ENCODE measurements at regions not wholly inside any gene's neighbourhood (a gene's known extent, or its start where the extent isn't known, plus 50 kb on each side); places are given as distances from the start of the nearest gene placed in this dataset.

DNA sequence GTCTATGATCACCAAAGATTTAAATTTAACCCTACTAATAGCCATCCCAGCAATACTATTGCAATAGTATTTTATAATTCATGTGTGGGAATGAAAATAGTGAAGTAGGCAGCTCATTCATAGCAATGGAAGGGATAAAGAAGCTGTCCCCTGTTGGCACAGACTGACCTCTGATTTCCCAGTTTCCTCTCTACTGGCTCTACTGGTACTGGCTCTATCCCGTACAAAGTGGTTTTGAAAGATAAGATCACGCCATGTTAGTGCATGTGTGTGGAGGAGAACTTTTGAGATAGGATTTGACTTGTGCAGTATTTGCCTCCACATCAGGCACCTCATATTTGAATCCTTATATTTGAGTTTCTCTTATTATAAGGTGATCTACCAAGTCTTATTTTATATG, 227.3 kb upstream of the ADGRL2 start:
- Histone ChIP-seq H3K36me3 (ENCODE audit: control insufficient read depth, insufficient read depth, low read length, severe bottlenecking) (no peaks in the 10 kb centered on the region), H3K9me3 (ENCODE audit: control insufficient read depth, low read length) (no peaks in the 10 kb centered on the region), H3K27me3 (replicated peaks; ENCODE audit: control insufficient read depth, insufficient read depth, low read length) (no peaks in the 10 kb centered on the region), H3K4me1 (ENCODE audit: control insufficient read depth, insufficient read depth, low read length) (no peaks in the 10 kb centered on the region), H3K9ac (ENCODE audit: low read length) (no peak overlapping the region), H3K4me3 (ENCODE audit: low read length) (no peak overlapping the region)
- no peak for DNase-seq (ENCODE audit: low read depth)

DNA sequence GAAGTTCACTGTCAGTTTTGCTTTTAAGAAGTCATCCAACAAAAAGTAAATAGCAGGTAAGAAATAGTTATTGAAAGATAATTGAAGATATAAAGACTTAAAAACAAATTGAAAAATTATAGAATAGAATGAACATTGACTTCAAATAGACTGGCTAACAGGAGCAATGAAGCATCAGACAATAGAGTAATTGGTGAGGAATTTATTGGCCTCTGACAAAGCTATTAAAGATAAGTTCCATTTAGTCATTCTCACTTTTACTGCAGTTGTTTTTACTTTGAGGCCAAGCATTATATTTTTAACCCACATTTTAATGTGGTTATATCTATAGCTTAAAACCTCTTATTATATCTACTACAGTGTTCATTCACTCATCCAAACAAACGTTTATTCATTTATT, 228.8 kb upstream of the ADGRL2 start:
- no peaks in the 10 kb centered on the region for H3K27me3 ChIP-seq (replicated peaks; ENCODE audit: control insufficient read depth, insufficient read depth, low read length)
- H3K4me1 ChIP-seq (ENCODE audit: control insufficient read depth, insufficient read depth, low read length) = no peaks in the 10 kb centered on the region
- H3K4me3 ChIP-seq (ENCODE audit: low read length) = no peak overlapping the region
- H3K9ac ChIP-seq (ENCODE audit: low read length) = no peak overlapping the region
- DNase-seq (ENCODE audit: low read depth) = no peak
- H3K9me3 ChIP-seq (ENCODE audit: control insufficient read depth, low read length) = no peaks in the 10 kb centered on the region
- H3K36me3 ChIP-seq (ENCODE audit: control insufficient read depth, insufficient read depth, low read length, severe bottlenecking) = no peaks in the 10 kb centered on the region

- Histone ChIP-seq H3K4me3 (ENCODE audit: low read length) (no peak overlapping the region), H3K36me3 (ENCODE audit: control insufficient read depth, insufficient read depth, low read length, severe bottlenecking) (no peaks in the 10 kb centered on the region)
Observed at GRCh38 chr1:81569761-81570160, 231.0 kb upstream of the ADGRL2 start.

GRCh38 chr1:81563632-81564031, 237.1 kb upstream of the ADGRL2 start:
- no peak overlapping the region for H3K4me3 ChIP-seq (ENCODE audit: low read length)
- no peaks in the 10 kb centered on the region for H3K27me3 ChIP-seq (replicated peaks; ENCODE audit: control insufficient read depth, insufficient read depth, low read length)
- no peak for DNase-seq (ENCODE audit: low read depth)
- no peak overlapping the region for H3K9ac ChIP-seq (ENCODE audit: low read length)
- no peaks in the 10 kb centered on the region for H3K36me3 ChIP-seq (ENCODE audit: control insufficient read depth, insufficient read depth, low read length, severe bottlenecking)
- no peaks in the 10 kb centered on the region for H3K4me1 ChIP-seq (ENCODE audit: control insufficient read depth, insufficient read depth, low read length)
- H3K9me3 ChIP-seq (ENCODE audit: control insufficient read depth, low read length) = no peaks in the 10 kb centered on the region

More at GRCh38 chr1:81569761-81570160, 231.0 kb upstream of the ADGRL2 start:
- H3K27me3 ChIP-seq (replicated peaks; ENCODE audit: control insufficient read depth, insufficient read depth, low read length) = no peaks in the 10 kb centered on the region
- H3K9me3 ChIP-seq (ENCODE audit: control insufficient read depth, low read length) = no peaks in the 10 kb centered on the region
- no peaks in the 10 kb centered on the region for H3K4me1 ChIP-seq (ENCODE audit: control insufficient read depth, insufficient read depth, low read length)
- no peak for DNase-seq (ENCODE audit: low read depth)
- no peak overlapping the region for H3K9ac ChIP-seq (ENCODE audit: low read length)

- H3K4me3 ChIP-seq (ENCODE audit: low read length) = no peak overlapping the region
Observed at GRCh38 chr1:81562934-81563333, 237.8 kb upstream of the ADGRL2 start.

GRCh38 chr1:81560629-81561028, 240.1 kb upstream of the ADGRL2 start:
- no peaks in the 10 kb centered on the region for H3K27me3 ChIP-seq (replicated peaks; ENCODE audit: control insufficient read depth, insufficient read depth, low read length)
- no peaks in the 10 kb centered on the region for H3K36me3 ChIP-seq (ENCODE audit: control insufficient read depth, insufficient read depth, low read length, severe bottlenecking)
- H3K9me3 ChIP-seq (ENCODE audit: control insufficient read depth, low read length) = no peaks in the 10 kb centered on the region
- no peak overlapping the region for H3K4me3 ChIP-seq (ENCODE audit: low read length)
- DNase-seq (ENCODE audit: low read depth) = no peak
- no peak overlapping the region for H3K9ac ChIP-seq (ENCODE audit: low read length)
- no peaks in the 10 kb centered on the region for H3K4me1 ChIP-seq (ENCODE audit: control insufficient read depth, insufficient read depth, low read length)

More at GRCh38 chr1:81562934-81563333, 237.8 kb upstream of the ADGRL2 start:
- H3K9ac ChIP-seq (ENCODE audit: low read length) = no peak overlapping the region
- no peaks in the 10 kb centered on the region for H3K27me3 ChIP-seq (replicated peaks; ENCODE audit: control insufficient read depth, insufficient read depth, low read length)
- no peaks in the 10 kb centered on the region for H3K36me3 ChIP-seq (ENCODE audit: control insufficient read depth, insufficient read depth, low read length, severe bottlenecking)
- no peak for DNase-seq (ENCODE audit: low read depth)
- no peaks in the 10 kb centered on the region for H3K9me3 ChIP-seq (ENCODE audit: control insufficient read depth, low read length)
- no peaks in the 10 kb centered on the region for H3K4me1 ChIP-seq (ENCODE audit: control insufficient read depth, insufficient read depth, low read length)

DNA sequence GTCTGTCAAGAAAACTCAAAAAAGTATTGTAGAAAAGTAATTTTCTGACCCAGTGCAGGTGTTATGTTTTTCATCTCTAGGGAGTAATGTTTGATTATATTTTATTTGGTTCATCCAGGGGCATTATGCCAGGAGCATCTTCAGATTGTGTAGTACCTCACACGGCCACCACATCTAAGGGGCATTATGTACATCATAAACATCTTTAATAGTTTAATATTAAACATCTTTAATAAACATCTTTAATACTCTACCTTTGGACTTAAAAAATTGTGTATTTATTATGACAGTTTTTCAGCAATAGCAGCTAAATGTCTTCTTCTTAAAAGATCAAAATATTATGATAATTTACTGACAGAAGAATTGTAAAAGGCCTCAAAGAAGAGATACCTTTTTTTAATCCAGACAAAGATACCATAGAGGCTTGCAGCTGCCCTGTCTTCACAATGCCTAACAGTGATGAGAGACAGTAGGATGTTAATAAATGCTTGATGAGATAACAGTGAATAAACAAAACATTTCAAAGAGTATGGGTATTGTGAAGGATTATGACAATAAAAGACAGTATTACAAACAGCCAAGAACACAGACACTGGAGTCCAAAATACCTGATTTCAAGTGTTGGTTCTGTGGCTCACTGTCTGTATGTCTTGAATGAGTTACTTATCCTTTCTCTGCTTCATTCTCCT, 240.9 kb upstream of the ADGRL2 start:
- Histone ChIP-seq H3K27me3 (replicated peaks; ENCODE audit: control insufficient read depth, insufficient read depth, low read length) (no peaks in the 10 kb centered on the region), H3K36me3 (ENCODE audit: control insufficient read depth, insufficient read depth, low read length, severe bottlenecking) (no peaks in the 10 kb centered on the region), H3K9me3 (ENCODE audit: control insufficient read depth, low read length) (no peaks in the 10 kb centered on the region), H3K9ac (ENCODE audit: low read length) (no peak overlapping the region), H3K4me3 (ENCODE audit: low read length) (no peak overlapping the region), H3K4me1 (ENCODE audit: control insufficient read depth, insufficient read depth, low read length) (no peaks in the 10 kb centered on the region)
- no peak for DNase-seq (ENCODE audit: low read depth)

DNA sequence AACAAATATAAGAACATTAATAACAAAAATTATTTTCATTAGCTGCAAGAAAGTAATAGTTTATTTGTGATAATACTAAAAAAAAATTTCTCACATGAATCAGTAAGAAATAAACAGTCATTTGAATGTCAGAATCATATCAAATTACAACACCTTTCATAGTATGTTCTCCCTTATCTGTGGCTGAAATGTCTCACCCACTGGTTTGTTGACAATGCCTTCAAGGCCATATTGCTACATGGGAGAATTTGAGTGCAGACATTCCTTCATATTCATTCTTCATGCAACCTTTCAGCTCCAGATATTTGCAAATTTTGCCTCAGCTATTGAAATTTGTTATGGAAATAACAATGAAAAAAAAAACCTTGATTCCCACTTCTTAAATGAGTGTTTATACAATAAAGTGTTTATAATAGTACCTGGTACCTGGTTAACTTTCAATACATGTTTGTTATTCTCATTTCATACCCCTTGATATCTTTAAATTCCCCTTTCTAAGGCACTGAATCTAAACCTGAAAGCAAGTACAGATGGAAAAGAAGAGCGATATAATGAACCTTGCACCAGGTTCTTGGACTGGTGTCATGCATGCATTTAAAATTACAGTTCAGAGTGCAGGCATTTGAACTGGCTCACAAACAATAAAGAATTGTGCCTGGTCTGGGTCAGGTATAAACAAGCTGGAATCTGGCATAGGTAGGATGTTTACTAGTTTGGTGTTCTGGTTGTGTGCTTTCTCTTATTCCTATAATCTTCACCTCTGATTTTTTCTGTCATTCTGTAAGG, 242.2 kb upstream of the ADGRL2 start:
- no peaks in the 10 kb centered on the region for H3K27me3 ChIP-seq (replicated peaks; ENCODE audit: control insufficient read depth, insufficient read depth, low read length)
- H3K4me1 ChIP-seq (ENCODE audit: control insufficient read depth, insufficient read depth, low read length) = no peaks in the 10 kb centered on the region
- no peaks in the 10 kb centered on the region for H3K36me3 ChIP-seq (ENCODE audit: control insufficient read depth, insufficient read depth, low read length, severe bottlenecking)
- no peak overlapping the region for H3K4me3 ChIP-seq (ENCODE audit: low read length)
- no peak for DNase-seq (ENCODE audit: low read depth)
- H3K9me3 ChIP-seq (ENCODE audit: control insufficient read depth, low read length) = no peaks in the 10 kb centered on the region
- H3K9ac ChIP-seq (ENCODE audit: low read length) = no peak overlapping the region

DNA sequence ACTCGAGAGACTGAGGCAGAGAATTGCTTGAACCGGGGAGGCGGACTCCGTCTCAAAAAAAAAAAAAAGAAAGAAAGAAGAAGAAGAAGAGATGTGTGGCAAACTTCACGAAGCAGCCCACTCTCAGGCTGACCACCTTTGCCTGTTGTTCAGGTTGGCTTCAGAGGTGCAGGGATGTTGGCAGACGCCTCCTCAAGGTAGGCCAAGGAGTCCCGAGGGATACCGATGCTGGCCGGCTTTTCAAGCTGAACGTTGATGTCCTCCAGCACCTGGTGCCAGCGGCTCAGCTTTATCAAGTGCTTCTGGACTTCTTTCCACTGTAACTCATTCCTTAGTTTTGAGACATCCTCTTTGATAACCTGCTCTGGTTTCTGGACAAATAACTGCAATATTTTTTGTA, 243.8 kb upstream of the ADGRL2 start:
- DNase-seq (ENCODE audit: low read depth) = no peak
- H3K4me3 ChIP-seq (ENCODE audit: low read length) = no peak overlapping the region
- H3K9ac ChIP-seq (ENCODE audit: low read length) = no peak overlapping the region
- H3K36me3 ChIP-seq (ENCODE audit: control insufficient read depth, insufficient read depth, low read length, severe bottlenecking) = no peaks in the 10 kb centered on the region
- no peaks in the 10 kb centered on the region for H3K9me3 ChIP-seq (ENCODE audit: control insufficient read depth, low read length)
- no peaks in the 10 kb centered on the region for H3K4me1 ChIP-seq (ENCODE audit: control insufficient read depth, insufficient read depth, low read length)
- H3K27me3 ChIP-seq (replicated peaks; ENCODE audit: control insufficient read depth, insufficient read depth, low read length) = no peaks in the 10 kb centered on the region

- Histone ChIP-seq H3K4me3 (ENCODE audit: low read length) (no peak overlapping the region), H3K9ac (ENCODE audit: low read length) (no peak overlapping the region), H3K9me3 (ENCODE audit: control insufficient read depth, low read length) (no peaks in the 10 kb centered on the region), H3K36me3 (ENCODE audit: control insufficient read depth, insufficient read depth, low read length, severe bottlenecking) (no peaks in the 10 kb centered on the region), H3K27me3 (replicated peaks; ENCODE audit: control insufficient read depth, insufficient read depth, low read length) (no peaks in the 10 kb centered on the region), H3K4me1 (ENCODE audit: control insufficient read depth, insufficient read depth, low read length) (no peaks in the 10 kb centered on the region)
- DNase-seq (ENCODE audit: low read depth) = no peak
Observed at GRCh38 chr1:81554534-81554933, 246.2 kb upstream of the ADGRL2 start.

DNA sequence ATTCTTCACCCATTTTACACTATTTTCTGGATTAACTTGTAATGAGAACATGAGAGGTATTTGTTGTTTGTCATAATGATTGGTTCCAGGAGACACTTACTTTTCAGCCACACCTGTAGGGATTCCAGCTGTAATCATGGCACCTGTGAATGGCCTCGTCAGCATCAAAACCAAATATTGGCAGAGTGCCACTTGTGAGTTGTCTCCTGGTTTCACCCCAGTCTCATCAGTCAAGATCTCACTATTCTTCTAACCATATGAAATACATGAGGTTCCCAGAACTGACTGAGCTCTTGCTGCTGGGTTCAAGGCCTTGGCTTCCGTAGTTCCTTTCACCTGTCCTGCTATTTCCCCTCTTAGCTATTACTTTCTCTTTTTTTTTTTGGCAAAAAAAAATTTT, 246.6 kb upstream of the ADGRL2 start:
- no peak overlapping the region for H3K9ac ChIP-seq (ENCODE audit: low read length)
- DNase-seq (ENCODE audit: low read depth) = no peak
- H3K4me1 ChIP-seq (ENCODE audit: control insufficient read depth, insufficient read depth, low read length) = peaks cover under 1% of the 10 kb centered on the region
- no peaks in the 10 kb centered on the region for H3K27me3 ChIP-seq (replicated peaks; ENCODE audit: control insufficient read depth, insufficient read depth, low read length)
- H3K4me3 ChIP-seq (ENCODE audit: low read length) = no peak overlapping the region
- H3K36me3 ChIP-seq (ENCODE audit: control insufficient read depth, insufficient read depth, low read length, severe bottlenecking) = no peaks in the 10 kb centered on the region
- no peaks in the 10 kb centered on the region for H3K9me3 ChIP-seq (ENCODE audit: control insufficient read depth, low read length)

Data from adipocyte (in vitro differentiated cells).